NCI-H82 treated with DMSO at 0.1 percent for 48 hours (cell line): ENCODE measurements at regions not wholly inside any gene's neighbourhood (a gene's known extent, or its start where the extent isn't known, plus 50 kb on each side); places are given as distances from the start of the nearest gene placed in this dataset.

Experiments
- DNase-seq: peaks from one replicate; lab custom pipeline; 2025; ENCODE audit not compliant: unreplicated experiment; lab: John Stamatoyannopoulos, UW

DNA sequence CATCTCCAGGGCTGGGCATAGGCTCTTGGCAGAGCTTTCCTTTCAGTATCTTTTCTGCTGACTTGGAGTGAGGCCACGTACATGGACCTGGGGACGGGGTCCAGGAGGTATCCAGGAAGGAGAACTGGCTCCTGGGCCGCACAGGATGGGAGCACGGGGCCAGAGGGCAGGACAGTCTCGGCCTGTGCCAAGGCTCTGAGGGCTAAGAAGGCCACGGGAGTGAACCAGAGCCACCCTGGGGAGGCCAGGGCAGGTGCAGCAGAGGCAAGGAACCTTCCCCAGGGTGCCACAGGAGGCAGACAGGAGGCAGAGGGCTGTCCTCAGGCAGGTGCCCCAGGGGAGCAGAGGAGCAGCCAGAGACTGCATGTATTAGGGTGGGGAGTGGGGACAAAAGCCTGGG is 50.3 kb downstream of the PLXNA1 start:
- DNase-seq: no peak

DNA sequence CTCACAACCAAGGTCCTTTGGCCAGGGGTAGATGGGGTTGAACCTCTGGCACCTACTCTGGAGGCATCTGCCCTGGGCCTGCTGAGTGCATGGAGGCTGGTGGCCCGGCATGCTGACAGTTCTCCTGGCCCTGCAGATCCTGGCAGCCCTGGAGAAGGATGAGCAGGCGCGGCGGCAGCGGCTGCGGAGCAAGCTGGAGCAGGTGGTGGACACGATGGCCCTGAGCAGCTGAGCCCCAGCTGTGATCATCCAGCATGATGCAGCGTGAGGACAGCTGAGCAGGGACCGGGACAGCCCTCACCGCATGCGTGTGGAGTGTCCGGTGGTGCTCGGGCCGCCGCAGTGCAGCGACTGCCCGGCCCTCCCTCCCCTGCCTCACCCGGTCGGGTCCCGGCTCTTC is 50.9 kb downstream of the PLXNA1 start:
- no peak for DNase-seq

DNA sequence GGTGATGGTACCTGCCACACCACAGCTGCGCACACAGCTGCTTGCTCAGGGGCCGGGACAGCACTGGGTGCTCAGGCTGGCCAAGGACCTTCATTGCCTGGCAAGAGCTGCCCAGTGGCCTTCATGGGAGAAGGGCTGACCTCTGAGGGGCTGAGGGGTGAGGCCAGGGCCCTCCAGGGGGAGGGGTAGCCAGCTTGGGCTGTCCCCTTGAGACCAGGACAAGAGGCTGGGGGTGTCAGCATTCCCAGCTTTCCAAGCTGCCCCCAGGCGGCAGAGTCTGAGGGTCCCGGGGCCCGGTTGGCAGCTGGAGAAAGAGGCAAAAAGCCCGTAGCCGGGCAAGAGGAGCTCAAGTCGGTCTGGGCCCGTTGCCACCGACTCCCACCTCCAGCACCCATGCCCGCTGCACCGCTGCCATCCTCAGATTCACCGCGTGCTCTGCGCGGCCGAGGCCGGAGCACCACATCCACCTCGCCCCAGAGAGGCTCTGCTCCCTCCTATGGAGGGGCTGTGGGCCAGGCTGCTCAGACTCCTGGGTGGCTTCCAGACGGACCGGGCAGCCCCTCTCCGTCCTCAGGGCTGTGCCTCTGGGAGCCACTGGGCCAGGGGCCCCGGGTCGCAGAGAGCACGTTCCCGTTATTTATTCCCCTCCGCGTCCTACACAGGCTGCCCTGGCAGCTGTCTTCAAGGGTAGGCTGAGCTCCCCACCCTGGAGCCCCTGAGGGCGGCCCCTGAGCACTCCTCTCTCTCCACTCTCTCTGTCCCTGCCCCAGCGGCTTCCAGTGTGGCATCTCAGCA is 51.5 kb downstream of the PLXNA1 start:
- no peak for DNase-seq

DNA sequence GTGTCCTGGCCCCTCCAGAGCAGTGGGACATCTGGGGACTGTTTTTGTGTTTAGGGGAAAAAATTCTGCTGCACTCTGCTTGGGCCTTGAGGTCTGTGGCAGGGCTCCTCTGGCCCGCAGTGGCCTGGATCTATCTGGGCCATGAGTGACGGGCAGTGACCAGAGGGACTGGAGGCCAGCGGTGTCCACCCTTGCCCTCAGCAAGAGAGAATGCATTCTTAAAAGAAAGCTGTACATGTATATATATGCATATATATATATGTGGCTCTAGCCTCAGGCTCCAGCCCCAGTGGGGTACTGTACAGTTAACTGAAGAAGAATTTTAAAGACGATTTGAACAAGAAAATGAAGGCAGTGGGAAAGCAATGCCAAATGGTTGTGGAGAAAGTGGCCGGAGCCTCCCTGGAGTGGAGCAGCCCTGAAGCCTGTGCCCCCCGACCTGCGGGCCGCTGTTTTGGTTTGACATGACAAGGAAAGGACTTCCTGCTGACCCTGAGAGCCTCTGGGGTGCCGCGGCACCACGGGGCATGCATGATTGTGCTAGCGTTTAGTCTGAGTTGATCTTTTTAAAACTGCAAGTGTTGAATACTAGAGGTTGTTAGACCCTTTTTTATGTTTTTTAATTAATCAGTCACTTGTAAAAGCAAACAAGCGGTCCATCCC is 52.2 kb downstream of the PLXNA1 start:
- DNase-seq: no peak

GRCh38 chr3:127035677-127036076 is 52.8 kb downstream of the PLXNA1 start:
- no peak for DNase-seq

DNA sequence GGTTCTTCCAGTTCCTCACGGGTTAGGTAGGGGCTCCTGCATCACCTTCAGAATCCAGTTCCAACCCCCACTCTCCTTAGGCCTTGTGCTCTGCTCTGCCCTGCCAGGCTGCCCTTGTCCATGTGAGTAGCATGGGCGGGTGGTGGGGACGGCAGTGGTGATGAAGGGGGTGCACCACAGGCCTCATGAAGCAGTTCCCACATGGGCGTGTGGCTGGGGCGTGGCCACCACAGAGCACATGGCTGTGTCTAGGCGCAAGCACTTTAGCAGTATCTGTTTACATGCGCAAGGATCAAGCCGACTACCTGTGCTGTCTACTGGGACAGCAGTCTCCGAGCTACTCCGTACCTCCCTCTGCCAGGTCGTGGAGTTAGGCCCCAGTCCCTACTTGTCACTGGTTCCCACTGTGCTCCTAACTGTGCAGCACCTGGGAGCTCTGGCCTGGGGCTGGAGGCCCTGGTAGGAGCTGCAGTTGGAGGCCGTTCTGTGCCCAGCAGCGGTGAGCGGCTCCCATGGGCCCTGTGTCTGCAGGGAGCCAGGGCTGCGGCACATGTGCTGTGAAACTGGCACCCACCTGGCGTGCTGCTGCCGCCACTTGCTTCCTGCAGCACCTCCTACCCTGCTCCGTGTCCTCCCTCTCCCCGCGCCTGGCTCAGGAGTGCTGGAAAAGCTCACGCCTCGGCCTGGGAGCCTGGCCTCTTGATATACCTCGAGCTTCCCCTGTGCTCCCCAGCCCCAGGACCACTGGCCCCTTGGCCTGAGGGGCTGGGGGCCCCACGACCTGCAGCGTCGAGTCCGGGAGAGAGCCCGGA is 53.5 kb downstream of the PLXNA1 start:
- no peak for DNase-seq

DNA sequence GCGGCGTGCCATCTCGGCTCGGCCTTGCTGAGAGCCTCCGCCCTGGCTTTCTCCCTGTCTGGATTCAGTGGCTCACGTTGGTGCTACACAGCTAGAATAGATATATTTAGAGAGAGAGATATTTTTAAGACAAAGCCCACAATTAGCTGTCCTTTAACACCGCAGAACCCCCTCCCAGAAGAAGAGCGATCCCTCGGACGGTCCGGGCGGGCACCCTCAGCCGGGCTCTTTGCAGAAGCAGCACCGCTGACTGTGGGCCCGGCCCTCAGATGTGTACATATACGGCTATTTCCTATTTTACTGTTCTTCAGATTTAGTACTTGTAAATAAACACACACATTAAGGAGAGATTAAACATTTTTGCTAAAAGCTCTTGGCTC is 54.1 kb downstream of the PLXNA1 start:
- DNase-seq: no peak

DNA sequence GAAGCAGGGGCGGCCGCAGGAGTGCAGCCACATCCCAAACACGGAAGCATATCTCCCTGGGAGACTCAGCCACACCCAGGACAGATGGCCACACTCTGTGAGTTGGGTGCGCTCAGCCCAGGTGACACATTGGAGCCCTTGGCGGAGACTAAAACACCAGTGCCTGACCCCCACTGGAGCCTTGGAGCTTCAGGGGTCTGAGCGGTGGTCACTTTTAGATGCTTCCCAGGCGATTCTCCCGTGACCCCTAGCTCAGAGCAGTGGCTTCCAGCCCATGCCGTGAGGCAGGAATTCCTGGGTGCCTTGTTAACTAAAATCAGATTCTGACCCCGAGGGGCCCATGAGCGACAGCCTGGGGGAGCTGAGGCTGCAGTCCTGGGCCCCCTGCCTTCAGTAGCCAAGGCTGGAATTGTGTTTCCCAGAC is 54.5 kb downstream of the PLXNA1 start:
- no peak for DNase-seq

DNA sequence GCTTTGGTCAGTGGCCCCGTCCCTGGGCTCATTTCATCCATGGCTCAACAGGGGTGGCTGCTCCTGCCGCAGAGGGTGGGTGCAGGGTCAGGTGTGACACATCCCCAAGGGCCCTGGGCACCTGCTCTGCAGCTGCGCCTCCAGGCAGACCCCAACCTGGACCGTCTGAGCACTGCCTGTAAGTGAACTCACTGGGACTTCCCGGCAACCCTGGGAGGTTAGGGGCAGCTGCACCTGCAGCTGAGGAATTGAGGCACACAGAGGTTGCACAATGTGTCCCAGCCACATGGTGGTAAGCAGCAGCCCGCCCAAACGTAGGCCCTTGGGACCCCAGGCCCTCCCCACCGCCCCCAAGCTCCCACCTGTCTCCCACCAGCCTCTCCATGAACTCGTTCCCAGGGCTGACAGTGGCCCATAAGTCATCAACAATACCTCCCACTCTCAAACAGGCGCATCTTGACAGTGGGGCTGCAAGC is 55.1 kb downstream of the PLXNA1 start:
- DNase-seq: no peak

DNA sequence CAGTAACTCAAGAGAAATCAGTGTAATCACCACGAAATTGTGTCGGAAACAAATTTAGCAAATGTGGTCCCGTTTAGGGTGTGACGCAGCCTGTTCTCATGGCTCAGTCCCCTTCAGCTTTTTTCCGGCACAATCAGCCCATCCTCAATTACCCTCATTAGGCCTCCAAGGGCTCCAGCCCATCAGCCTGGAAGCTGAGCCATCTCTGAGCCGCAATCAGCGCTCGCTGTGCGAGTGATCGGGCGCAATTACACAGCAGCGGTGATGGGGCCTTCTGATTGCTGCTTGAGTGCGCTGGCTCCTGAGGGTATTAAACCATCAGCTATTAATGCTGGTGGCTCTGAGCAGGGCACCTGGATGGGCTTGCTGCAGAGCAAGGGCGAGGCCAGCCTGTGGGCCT is 55.6 kb downstream of the PLXNA1 start:
- no peak for DNase-seq

DNA sequence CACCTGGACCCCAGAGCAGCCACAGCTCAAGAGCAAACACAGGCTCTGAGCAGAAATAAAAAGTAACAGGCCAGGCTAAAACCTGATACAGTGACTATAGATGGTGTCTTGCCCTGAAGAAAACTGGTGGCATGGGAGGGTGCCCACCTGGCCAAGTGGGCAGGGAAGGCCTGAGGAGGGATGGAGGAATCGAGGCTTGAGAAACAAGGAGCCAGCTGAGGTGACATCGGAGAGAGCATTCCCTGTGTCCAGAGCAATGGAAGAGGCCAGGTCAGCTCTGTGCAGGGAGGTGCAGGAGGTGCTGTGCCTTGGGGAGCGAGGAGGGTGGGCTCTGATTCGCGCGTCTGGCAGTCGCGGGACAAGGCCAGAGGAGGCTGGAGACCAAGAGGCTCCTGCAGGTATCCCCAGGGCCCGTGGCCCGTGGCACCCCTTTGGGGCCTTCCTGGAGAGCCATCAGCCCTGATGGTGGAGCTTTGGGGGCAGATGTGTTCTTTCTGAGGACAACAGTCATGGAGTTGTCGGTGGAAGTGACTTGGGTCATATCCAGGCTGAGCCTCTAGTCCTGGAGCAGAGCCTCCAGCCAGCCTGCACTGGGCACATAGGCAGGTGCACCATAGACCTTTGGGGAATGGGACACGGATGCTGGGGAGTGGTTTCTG is 56.1 kb downstream of the PLXNA1 start:
- no peak for DNase-seq

DNA sequence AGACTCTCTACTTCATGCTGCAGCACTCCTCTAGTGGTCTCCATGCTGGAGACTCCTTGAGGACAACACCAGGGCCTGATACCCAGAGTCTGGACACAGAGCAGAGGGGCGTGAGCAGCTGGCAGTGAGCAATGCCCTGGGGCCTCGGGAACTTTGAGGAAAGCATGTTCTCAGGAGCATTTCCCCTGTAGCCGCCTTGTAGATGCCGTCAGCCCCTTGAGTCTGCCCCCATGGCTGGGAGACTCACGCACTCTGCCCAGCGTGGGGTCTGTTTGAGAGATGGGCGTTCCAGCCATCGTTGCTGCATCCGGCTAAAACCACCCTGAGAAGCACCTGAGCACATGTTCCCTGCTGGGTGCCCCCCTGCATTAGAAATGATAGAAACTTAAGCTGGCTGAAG is 56.8 kb downstream of the PLXNA1 start:
- DNase-seq: no peak

GRCh38 chr3:127040216-127040615 is 57.3 kb downstream of the PLXNA1 start:
- DNase-seq: no peak

- DNase-seq: no peak
Observed at GRCh38 chr3:127041264-127041820, 58.4 kb downstream of the PLXNA1 start.

GRCh38 chr3:127041933-127042332 is 59.0 kb downstream of the PLXNA1 start:
- no peak for DNase-seq

DNA sequence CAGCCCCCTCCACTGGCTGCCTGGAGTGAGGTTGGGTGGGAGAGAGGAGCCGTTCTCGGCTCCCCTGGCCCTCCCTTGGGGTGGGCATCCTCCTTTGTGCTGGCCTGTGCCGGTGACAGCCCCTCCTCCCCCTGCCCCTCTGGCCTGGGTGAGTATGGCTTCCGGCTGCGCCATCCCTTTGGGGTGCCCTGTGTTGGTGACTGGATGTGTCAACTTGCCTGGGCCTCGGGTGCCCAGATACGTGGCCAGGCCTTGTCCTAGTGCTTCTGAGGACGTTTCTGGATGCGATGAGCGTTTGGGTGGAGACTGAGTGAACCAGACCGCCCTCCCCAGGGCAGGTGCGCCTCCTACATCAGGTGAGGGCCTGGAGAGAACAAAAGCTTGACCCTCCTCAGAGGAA is 59.7 kb downstream of the PLXNA1 start:
- no peak for DNase-seq

DNA sequence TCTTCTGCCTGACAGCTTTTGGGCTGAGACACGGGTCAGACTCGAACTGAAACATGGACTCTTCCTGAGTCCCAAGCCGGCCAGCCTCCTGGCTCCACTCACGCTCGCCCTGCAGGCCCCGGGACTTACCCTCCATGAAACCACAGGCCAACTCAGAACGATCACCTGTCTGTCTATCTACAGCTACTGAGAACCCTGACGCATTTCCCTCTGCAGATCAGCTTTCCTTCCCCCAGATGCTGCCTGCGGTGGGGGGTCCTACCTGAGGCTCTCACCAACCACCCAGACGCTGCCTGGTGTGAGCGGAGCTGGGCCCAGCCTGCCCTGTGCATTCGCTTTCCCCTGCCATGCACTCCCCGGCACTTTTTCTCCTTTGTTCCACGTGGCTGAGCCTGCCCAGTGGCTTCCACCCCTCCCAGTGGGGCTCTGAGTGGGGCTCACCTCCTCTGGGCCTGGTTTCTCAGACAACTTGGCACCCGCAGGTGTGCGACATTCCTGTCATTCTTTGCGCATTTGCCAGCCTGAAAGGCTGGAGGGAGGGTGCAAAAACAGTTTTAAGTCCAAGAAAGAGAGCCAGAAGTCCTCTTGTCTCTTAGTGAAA is 60.2 kb downstream of the PLXNA1 start:
- no peak for DNase-seq

- DNase-seq: no peak
Observed at GRCh38 chr3:127043731-127044510, 61.0 kb downstream of the PLXNA1 start.

GRCh38 chr3:127044996-127045395 is 62.1 kb downstream of the PLXNA1 start:
- peak; percentile 60 for DNase-seq
